Lung (tissue), 11 donors: ENCODE measurements at regions not wholly inside any gene's neighbourhood (a gene's known extent, or its start where the extent isn't known, plus 50 kb on each side); places are given as distances from the start of the nearest gene placed in this dataset.

Source experiments
- ATAC-seq: fragments of 200-7000 bp; cut with Tn5 transposase; one replicate; pipeline ENCODE4 v1.9.1; 2020; ENCODE audit warnings: moderate number of reproducible peaks; ENCODE audit not compliant: insufficient read depth, low FRiP score
- DNase-seq, 3 donors: peaks; one replicate each; pipeline ENCODE4 v3.0.0-alpha.2; 2013 to 2017
- H3K27ac ChIP-seq, 2 donors: one replicate each; pipeline ENCODE4 v1.5.1; 2013; ENCODE audit warnings: mild to moderate bottlenecking in 2 of 2, moderate library complexity in 2 of 2, control low read depth in 1 of 2, inconsistent platforms in 1 of 2, low read depth in 1 of 2, low read length in 1 of 2
- H3K27me3 ChIP-seq, 3 donors: one replicate each; pipeline ENCODE4 v1.5.1; 2013; ENCODE audit warnings: low read length in 2 of 3; ENCODE audit not compliant: control insufficient read depth in 3 of 3, insufficient read depth in 3 of 3
- H3K36me3 ChIP-seq, 4 donors: one replicate each; pipeline ENCODE4 v1.5.1; 2013; ENCODE audit warnings: low read length in 4 of 4, mild to moderate bottlenecking in 1 of 4, moderate library complexity in 1 of 4; ENCODE audit not compliant: control insufficient read depth in 4 of 4, insufficient read depth in 4 of 4
- H3K4me1 ChIP-seq, 5 donors: one replicate each; pipeline ENCODE4 v1.5.1; 2013; ENCODE audit warnings: low read length in 5 of 5, mild to moderate bottlenecking in 2 of 5, moderate library complexity in 1 of 5; ENCODE audit not compliant: control insufficient read depth in 5 of 5, insufficient read depth in 5 of 5
- H3K4me3 ChIP-seq: one replicate; pipeline ENCODE4 v1.5.1; 2013; ENCODE audit warnings: mild to moderate bottlenecking, control low read depth, moderate library complexity
- H3K9ac ChIP-seq, 2 donors: one replicate each; pipeline ENCODE4 v1.5.1; 2013; ENCODE audit warnings: low read length in 2 of 2, control low read depth in 1 of 2; ENCODE audit not compliant: insufficient read depth in 1 of 2
- H3K9me3 ChIP-seq, 4 donors: one replicate each; pipeline ENCODE4 v1.5.1; 2013; ENCODE audit warnings: low read length in 3 of 4, mild to moderate bottlenecking in 1 of 4, moderate library complexity in 1 of 4; ENCODE audit not compliant: control insufficient read depth in 4 of 4, insufficient read depth in 3 of 4
- CTCF ChIP-seq: IDR thresholded peaks from 2 replicates; pipeline ENCODE4 v1.5.1; 2012; ENCODE audit warnings: mild to moderate bottlenecking; ENCODE audit errors: control extremely low read depth, extremely low read depth
- WGBS, 2 donors: extraction: QIAGEN DNeasy Blood & Tissue Kit; methylation state at CpG; one replicate each; pipeline ENCODE4 v1.1.7; 2013; 5-methylcytosine and 5-hydroxymethylcytosine counted together
- donor health status: control.
- donor health status: control.
- donor health status: Bipolar disorder and iron deficiency.
- donor health status: healthy.
- donor health status: DM: yes; HTN: yes; CAD: no.

- 45 to 72% methylated on average over 1 of the region's 1 CpG for WGBS, 2 donors
- H3K9me3 ChIP-seq: no peaks in the 10 kb centered on the region
- TF ChIP-seq CTCF: no peak
- H3K4me1 ChIP-seq: no peaks in the 10 kb centered on the region
- no peaks in the 10 kb centered on the region for H3K36me3 ChIP-seq
- H3K27ac ChIP-seq: no peak overlapping the region
- no peak overlapping the region for H3K4me3 ChIP-seq
- ATAC-seq: no peak
- no peaks in the 10 kb centered on the region for H3K27me3 ChIP-seq
- H3K9ac ChIP-seq: no peak overlapping the region
- DNase-seq: peak in 2 of 3 donors; percentile 35 to 62
These were observed 1359.7 kb upstream of the NRXN1 start for GRCh38 chr2:52391621-52392020.

- Histone ChIP-seq H3K9ac (no peak overlapping the region), H3K27ac (no peak overlapping the region), H3K27me3 (no peaks in the 10 kb centered on the region), H3K9me3 (no peaks in the 10 kb centered on the region), H3K36me3 (no peaks in the 10 kb centered on the region), H3K4me1 (no peaks in the 10 kb centered on the region), H3K4me3 (no peak overlapping the region)
- no peak for TF ChIP-seq CTCF
- no peak for DNase-seq
- ATAC-seq: no peak
These were observed 1358.7 kb upstream of the NRXN1 start for GRCh38 chr2:52390651-52391050.

GRCh38 chr2:52387937-52388590, 1356.1 kb upstream of the NRXN1 start:
- H3K9ac ChIP-seq: no peak overlapping the region
- no peaks in the 10 kb centered on the region for H3K4me1 ChIP-seq
- 83 to 85% methylated on average over 5 of the region's 5 CpGs for WGBS, 2 donors
- H3K4me3 ChIP-seq: no peak overlapping the region
- no peak overlapping the region for H3K27ac ChIP-seq
- H3K27me3 ChIP-seq: no peaks in the 10 kb centered on the region
- TF ChIP-seq CTCF: no peak
- ATAC-seq (no peak), DNase-seq (no peak)
- H3K9me3 ChIP-seq: no peaks in the 10 kb centered on the region
- no peaks in the 10 kb centered on the region for H3K36me3 ChIP-seq
